GDM1 (cell line): ENCODE measurements at regions not wholly inside any gene's neighbourhood (a gene's known extent, or its start where the extent isn't known, plus 50 kb on each side); places are given as distances from the start of the nearest gene placed in this dataset.

Experiments
- DNase-seq: peaks from one replicate; lab custom pipeline; 2025; lab: John Stamatoyannopoulos, UW

DNA sequence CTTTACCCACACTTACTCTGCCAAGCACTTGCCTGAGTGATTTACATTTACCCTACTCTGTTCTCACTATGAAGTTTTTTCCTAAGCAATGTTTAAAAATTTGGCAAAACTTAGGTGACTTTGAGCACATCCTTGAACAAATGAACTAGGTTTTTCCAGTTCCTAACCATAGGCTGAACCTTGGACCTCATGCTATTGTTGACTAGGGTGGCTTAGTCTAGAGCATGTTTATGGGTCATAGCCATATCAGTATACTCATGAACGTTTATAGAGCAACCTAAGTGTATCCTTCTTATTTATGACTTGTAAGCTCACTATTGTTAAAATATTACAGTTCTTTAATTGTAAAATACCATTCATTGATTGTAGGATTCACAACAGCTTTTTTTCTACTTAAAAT is 85.0 kb upstream of the KRR1 start:
- no peak for DNase-seq

- no peak for DNase-seq
Measured at GRCh38 chr12:75592638-75593335, 81.4 kb upstream of the KRR1 start.

GRCh38 chr12:75592086-75592485 is 80.7 kb upstream of the KRR1 start:
- no peak for DNase-seq

DNA sequence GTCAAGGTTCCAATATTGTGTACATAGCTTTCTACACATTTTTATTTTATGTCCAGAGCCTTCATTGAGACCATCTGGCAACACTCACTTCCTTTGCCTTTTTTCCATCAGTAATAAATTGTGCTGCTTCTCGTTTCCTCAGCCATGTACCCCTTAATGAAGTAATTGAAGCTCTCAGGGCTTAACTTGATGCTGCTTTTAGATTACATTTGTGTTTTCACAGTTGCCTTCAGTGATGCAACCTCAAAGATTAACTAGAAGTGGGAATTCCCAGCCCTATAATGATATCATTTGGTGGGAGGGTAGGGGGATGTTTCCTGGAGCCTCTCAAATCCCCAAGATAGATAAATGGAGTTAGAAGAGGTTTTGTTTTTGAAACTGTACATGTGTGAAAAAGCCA is 80.2 kb upstream of the KRR1 start:
- no peak for DNase-seq

GRCh38 chr12:75589801-75590200 is 78.4 kb upstream of the KRR1 start:
- no peak for DNase-seq

GRCh38 chr12:75587340-75588106 is 76.1 kb upstream of the KRR1 start:
- DNase-seq, result no peak

DNA sequence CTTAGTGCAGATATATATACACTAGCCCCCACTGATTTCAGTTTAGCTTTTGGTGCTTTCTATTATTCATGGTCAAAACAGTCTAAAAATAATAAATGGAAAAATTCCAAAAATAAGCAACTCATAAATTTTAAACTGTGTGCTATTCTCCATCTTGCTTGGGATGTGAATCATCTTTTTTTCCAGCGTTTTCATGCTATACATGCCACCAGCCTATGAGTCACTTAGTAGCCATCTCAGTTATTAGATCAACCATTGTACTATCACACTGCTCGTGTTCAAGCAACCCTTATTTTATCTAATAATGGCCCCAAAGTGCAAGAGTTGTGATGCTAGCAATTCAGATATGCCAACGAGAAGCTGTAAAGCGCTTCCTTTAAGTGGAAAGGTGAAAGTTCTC is 73.9 kb upstream of the KRR1 start:
- DNase-seq, result no peak

GRCh38 chr12:75583355-75583754 is 71.9 kb upstream of the KRR1 start:
- no peak for DNase-seq

GRCh38 chr12:75581515-75581914 is 70.1 kb upstream of the KRR1 start:
- no peak for DNase-seq

DNA sequence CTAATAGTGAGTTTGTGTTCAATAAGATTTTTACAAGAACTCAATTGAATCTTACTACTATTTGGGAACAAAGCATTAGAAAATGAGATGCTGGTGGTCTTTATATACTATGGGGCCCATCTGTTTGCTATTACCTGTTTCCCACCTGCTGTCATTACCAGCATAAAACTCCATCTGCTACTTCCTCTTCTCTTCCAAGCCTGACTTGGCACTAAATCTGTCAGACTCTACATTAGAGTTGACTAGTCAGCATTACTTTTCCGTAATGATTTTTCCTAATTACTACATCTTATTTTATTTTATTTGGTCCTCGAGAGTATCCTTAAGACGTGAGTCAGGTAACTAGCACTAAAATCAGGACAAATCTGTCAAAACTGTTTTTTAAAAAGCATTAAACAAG is 68.1 kb upstream of the KRR1 start:
- DNase-seq, result no peak

DNA sequence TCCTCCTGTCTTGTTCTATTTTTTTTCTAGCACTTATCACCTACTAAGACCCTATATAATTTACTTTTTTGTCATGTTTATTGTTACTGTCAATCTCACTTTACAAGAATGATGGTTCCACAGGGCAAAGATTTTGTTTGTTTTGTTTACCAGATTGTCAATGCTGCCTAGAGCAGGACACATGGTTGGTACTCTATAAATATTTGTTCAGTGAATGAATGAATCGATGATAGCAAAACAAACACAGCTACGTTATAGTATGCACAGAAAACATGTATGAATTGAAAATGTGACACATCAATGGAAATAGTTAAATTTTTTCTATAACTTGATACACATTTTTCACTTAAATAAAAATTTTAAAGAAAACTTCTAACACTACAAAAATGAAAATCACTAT is 67.1 kb upstream of the KRR1 start:
- DNase-seq, result no peak

GRCh38 chr12:75577812-75578211 is 66.4 kb upstream of the KRR1 start:
- DNase-seq, result no peak

DNA sequence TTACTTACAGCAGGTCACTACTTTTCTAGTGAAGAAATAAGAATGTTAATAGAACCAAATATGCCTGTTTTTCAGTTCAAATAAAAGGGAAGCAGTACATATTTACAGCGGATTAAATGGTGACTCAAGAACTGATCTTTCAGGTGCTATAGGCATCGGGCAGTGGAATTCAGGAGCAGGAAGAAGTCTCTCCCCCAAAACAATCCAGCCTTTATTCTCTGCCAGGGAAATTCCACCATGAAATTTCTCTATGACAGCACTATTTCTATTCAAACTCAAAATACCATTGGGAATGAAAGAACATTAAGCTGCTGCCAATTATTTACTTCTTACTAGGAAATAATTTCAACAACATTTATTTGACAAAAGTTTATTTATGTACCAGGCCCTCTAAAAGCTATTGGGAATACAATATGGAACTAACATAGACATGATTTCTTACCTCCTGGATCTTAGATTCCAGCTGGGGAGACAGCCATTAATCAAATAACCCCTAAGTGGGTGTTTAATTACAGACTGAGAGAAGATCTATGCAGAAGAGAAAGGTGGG is 60.3 kb upstream of the KRR1 start:
- DNase-seq, result no peak

- DNase-seq, result no peak
Measured at GRCh38 chr12:75571204-75571603, 59.8 kb upstream of the KRR1 start.

DNA sequence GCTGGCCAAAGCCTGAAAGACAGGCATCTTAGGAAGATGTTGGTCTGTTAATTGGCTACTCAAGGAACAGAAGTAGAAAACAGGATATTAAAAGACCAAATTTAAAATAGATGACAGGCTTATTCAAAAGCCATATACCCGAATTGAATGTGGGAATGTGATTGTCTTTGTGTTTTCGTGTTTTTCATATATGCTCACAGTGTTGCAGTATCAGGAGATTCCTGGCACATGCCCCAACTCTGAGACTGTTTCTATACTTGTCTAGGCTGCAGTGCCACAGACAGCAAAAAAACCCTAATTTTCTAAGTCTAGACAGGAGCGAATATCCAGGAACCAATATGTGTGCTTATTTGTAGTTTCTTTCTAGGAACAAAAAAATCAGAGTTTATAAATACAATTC is 57.4 kb upstream of the KRR1 start:
- DNase-seq, result no peak

GRCh38 chr12:75568393-75568792 is 57.0 kb upstream of the KRR1 start:
- no peak for DNase-seq

- DNase-seq, result no peak
Measured at GRCh38 chr12:75565795-75566194, 54.4 kb upstream of the KRR1 start.

GRCh38 chr12:75564852-75565251 is 53.4 kb upstream of the KRR1 start:
- DNase-seq, result no peak

- no peak for DNase-seq
Measured at GRCh38 chr12:75564398-75564797, 53.0 kb upstream of the KRR1 start.

DNA sequence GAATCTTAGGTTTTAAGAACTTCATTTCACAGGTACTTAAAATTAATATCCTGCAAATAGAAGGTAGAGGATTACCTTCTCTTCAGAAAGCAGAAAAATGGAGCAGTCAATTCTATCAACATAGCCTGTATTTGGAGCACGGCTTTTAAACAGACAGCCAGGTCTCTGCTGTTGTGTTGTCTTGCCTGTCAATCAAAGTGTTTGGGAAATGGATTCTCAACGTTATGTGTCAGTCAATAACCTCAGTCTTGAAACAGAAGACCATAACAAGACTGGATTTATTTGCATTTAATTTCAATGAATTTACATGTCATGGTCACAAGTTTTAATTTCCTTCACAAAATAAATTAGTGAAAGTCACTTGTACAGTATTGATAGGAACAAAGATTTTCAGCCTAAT is 51.9 kb upstream of the KRR1 start:
- no peak for DNase-seq

GRCh38 chr12:75561921-75562320 is 50.5 kb upstream of the KRR1 start:
- DNase-seq, result peak; percentile 5
